Adrenal gland (tissue), 9 donors: ENCODE measurements at regions not wholly inside any gene's neighbourhood (a gene's known extent, or its start where the extent isn't known, plus 50 kb on each side); places are given as distances from the start of the nearest gene placed in this dataset.
"Not testable (repeated sequence)": the region's sequence is repeated elsewhere in the genome, so short reads cannot be mapped to it uniquely, and the experiment has no call there.

Experiments
- DNase-seq, 7 donors: peaks; one replicate each; pipeline ENCODE4 v3.0.0-alpha.2; 2019 to 2020
- H3K27ac ChIP-seq, 5 donors: fragments of 200-600 bp; sonication (generic) in 4 of 5; 1 replicate in 3 of 5; 2 replicates in 2 of 5; pipeline versions ENCODE4 v1.5.1 to v1.8.0; 2016 to 2020; ENCODE audit warnings: mild to moderate bottlenecking in 1 of 5
- H3K27me3 ChIP-seq: fragments of 200-600 bp; 2 replicates; pipeline ENCODE4 v1.8.0; 2021
- H3K36me3 ChIP-seq, 2 donors: fragments of 200-600 bp; replicated peaks in 1 of 2; 1 replicate in 1 of 2; 2 replicates in 1 of 2; pipeline versions ENCODE4 v1.5.1 to v1.8.0; 2018 to 2022
- H3K4me1 ChIP-seq, 2 donors: fragments of 200-600 bp; replicated peaks in 1 of 2; 1 replicate in 1 of 2; 2 replicates in 1 of 2; pipeline versions ENCODE4 v1.5.1 to v1.8.0; 2018 to 2021
- H3K4me3 ChIP-seq, 4 donors: fragments of 200-600 bp; sonication (generic) in 3 of 4; one replicate each; pipeline ENCODE4 v1.5.1; 2016 to 2018
- H3K9me3 ChIP-seq, 3 donors: fragments of 200-600 bp; sonication (generic) in 1 of 3; replicated peaks in 1 of 3; 1 replicate in 2 of 3; 2 replicates in 1 of 3; pipeline versions ENCODE4 v1.5.1 to v1.8.0; 2016 to 2021
- WGBS, 4 donors: extraction: QIAGEN DNeasy Blood & Tissue Kit in 2 of 4; methylation state at CpG; one replicate each; pipeline versions ENCODE4 v1.1.5 to v1.1.7; 2013 to 2017; 5-methylcytosine and 5-hydroxymethylcytosine counted together
- intact Hi-C, 2 donors: fragments of 100-400 bp; cut with DNase I; formaldehyde crosslinking; loops; one replicate each; pipeline versions ENCODE4 v1.14.1 to v1.15.0; 2022 to 2023
- small RNA-seq, 2 donors: library from RNA; depleted of rRNA; stranded (forward); fragments of <200 nt; gene quantifications; one replicate each; pipeline ENCODE3, GENCODE V24; 2016
- donor health status: healthy with polysubstance abuse.
- donor health status: Bipolar disorder and iron deficiency.
- donor health status: DM: yes; HTN: yes; CAD: no.
- donor health status: DM: no; HTN: no; CAD: no.
- donor health status: DM: no; HTN: no; CAD: no.

DNA sequence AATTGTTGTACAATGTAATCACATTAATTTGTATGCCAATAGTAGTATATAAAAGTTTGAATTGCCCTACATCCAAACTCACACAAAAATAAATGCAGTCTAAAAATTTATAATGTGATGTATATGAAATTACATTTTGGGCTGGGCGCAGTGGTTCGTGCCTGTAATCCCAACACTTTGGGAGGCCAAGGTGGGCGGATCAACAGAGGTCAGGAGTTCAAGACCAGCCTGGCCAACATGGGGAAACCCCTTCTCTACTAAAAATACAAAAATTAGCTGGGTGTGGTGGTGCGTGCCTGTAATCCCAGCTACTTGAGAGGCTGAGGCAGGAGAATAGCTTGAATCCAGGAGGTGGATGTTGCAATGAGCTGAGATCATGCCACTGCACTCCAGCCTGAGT lies 503.6 kb upstream of the TPTE start:
- 50 to 60% (median 52%) methylated on average over 4 of the region's 4 CpGs for WGBS, 4 donors
- H3K36me3 ChIP-seq, H3K27ac ChIP-seq, H3K4me3 ChIP-seq, DNase-seq, H3K4me1 ChIP-seq, H3K27me3 ChIP-seq, H3K9me3 ChIP-seq, intact Hi-C loops: not testable (repeated sequence)

DNA sequence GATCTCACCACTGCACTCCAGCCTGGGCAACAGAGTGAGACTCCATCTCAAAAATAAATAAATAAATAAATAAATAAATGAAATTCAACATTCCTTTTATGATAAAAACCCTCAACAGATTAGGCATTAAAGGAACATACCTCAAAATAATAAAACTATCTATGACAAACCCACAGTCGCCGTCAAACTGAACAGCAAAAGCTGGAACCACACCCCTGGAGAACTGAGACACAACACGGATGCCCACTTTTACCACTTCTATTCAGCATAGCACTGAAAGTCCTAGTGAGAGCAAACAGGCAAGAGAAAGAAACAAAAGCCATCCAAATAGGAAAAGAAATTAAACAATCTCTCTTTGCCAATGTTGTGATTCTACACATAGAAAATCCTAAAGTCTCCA lies 499.9 kb upstream of the TPTE start:
- H3K9me3 ChIP-seq, intact Hi-C loops, H3K4me1 ChIP-seq, DNase-seq, H3K27me3 ChIP-seq, H3K27ac ChIP-seq, H3K36me3 ChIP-seq, H3K4me3 ChIP-seq: not testable (repeated sequence)
- 61 to 72% (median 66%) methylated on average over 3 of the region's 3 CpGs for WGBS, 4 donors

DNA sequence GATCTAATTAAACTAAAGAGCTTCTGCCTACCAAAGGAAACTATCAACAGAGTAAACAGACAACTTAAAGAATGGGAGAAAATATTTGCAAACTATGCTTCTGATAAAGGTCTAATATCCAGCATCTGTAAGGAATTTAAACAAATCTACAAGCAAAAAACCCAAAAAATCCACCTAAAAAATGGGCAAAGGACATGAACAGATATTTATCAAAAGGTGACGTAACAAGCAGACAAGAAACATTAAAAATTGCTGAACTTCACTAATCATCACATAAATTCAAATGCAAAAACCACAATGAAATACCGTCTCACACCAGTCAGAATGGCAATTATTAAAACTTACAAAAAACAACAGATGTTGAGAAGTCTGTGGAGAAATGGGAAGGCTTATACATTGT lies 498.6 kb upstream of the TPTE start:
- H3K4me3 ChIP-seq, DNase-seq, H3K27me3 ChIP-seq, H3K9me3 ChIP-seq, H3K4me1 ChIP-seq, H3K36me3 ChIP-seq, intact Hi-C loops, H3K27ac ChIP-seq: not testable (repeated sequence)
- WGBS, 4 donors: 46 to 57% (median 49%) methylated on average over 2 of the region's 2 CpGs

Small RNA genes in the stretch of these regions (small RNA-seq; reads per million reads assigned to genes)
- gene AC018692.3 (0 reads per million in 2 donors), gene RF00003 (0 to 0.17 reads per million in 2 donors), gene RF00156 (0 reads per million in 2 donors), gene RN7SL52P (0 reads per million in 2 donors)
